GM19023 (cell line): ENCODE measurements at regions not wholly inside any gene's neighbourhood (a gene's known extent, or its start where the extent isn't known, plus 50 kb on each side); places are given as distances from the start of the nearest gene placed in this dataset.

Experiments
- ATAC-seq: cut with Tn5 transposase; IDR thresholded peaks from one replicate; pipeline ENCODE4 v1.9.1; 2021; ENCODE audit warnings: mild to moderate bottlenecking, moderate library complexity; ENCODE audit not compliant: unreplicated experiment

- ATAC-seq: no peak
Measured at GRCh38 chr10:113320211-113320610, 232.6 kb upstream of the HABP2 start.

GRCh38 chr10:113320987-113321386 is 231.9 kb upstream of the HABP2 start:
- no peak for ATAC-seq

GRCh38 chr10:113322843-113323242 is 230.0 kb upstream of the HABP2 start:
- no peak for ATAC-seq

- ATAC-seq: no peak
Measured at GRCh38 chr10:113323985-113324384, 228.9 kb upstream of the HABP2 start.

- ATAC-seq: peak; percentile 87
Measured at GRCh38 chr10:113326160-113327111, 226.4 kb upstream of the HABP2 start.

- no peak for ATAC-seq
Measured at GRCh38 chr10:113329121-113329596, 223.7 kb upstream of the HABP2 start.

- ATAC-seq: no peak
Measured at GRCh38 chr10:113331961-113332360, 220.9 kb upstream of the HABP2 start.

GRCh38 chr10:113333313-113333712 is 219.5 kb upstream of the HABP2 start:
- ATAC-seq: no peak

GRCh38 chr10:113335592-113335991 is 217.3 kb upstream of the HABP2 start:
- no peak for ATAC-seq

GRCh38 chr10:113336549-113337130 is 216.2 kb upstream of the HABP2 start:
- ATAC-seq: no peak

GRCh38 chr10:113337142-113337541 is 215.7 kb upstream of the HABP2 start:
- ATAC-seq: no peak

- ATAC-seq: no peak
Measured at GRCh38 chr10:113339121-113339520, 213.7 kb upstream of the HABP2 start.

- no peak for ATAC-seq
Measured at GRCh38 chr10:113340282-113340681, 212.6 kb upstream of the HABP2 start.

- ATAC-seq: no peak
Measured at GRCh38 chr10:113341138-113341537, 211.7 kb upstream of the HABP2 start.

- no peak for ATAC-seq
Measured at GRCh38 chr10:113345826-113346624, 206.8 kb upstream of the HABP2 start.

- ATAC-seq: no peak
Measured at GRCh38 chr10:113347508-113347907, 205.3 kb upstream of the HABP2 start.

GRCh38 chr10:113348694-113349093 is 204.2 kb upstream of the HABP2 start:
- ATAC-seq: no peak

- no peak for ATAC-seq
Measured at GRCh38 chr10:113350311-113351040, 202.4 kb upstream of the HABP2 start.

- no peak for ATAC-seq
Measured at GRCh38 chr10:113354711-113355110, 198.1 kb upstream of the HABP2 start.

GRCh38 chr10:113356794-113357680 is 195.8 kb upstream of the HABP2 start:
- no peak for ATAC-seq
